RWPE2 (cell line): ENCODE measurements at regions not wholly inside any gene's neighbourhood (a gene's known extent, or its start where the extent isn't known, plus 50 kb on each side); places are given as distances from the start of the nearest gene placed in this dataset.

Experiments
- ATAC-seq: fragments of 200-7000 bp; cut with Tn5 transposase; 3 replicates; pipeline ENCODE4 v1.9.1; 2021; ENCODE audit warnings: low read depth
- DNase-seq: peaks from one replicate; pipeline ENCODE4 v3.0.0-alpha.2; 2020; ENCODE audit warnings: low spot score
- H3K27ac ChIP-seq: fragments of 450-650 bp; 2 replicates; pipeline ENCODE4 v1.5.1; 2017; ENCODE audit warnings: mild to moderate bottlenecking; ENCODE audit not compliant: poor library complexity, severe bottlenecking
- H3K27me3 ChIP-seq: fragments of 250-450 bp; sonication (Bioruptor Pico); 2 replicates; pipeline ENCODE4 v1.5.1; 2021; ENCODE audit warnings: mild to moderate bottlenecking, moderate library complexity; ENCODE audit not compliant: insufficient read depth, poor library complexity, severe bottlenecking
- H3K36me3 ChIP-seq: fragments of 250-450 bp; sonication (Bioruptor Pico); 2 replicates; pipeline ENCODE4 v1.5.1; 2020; ENCODE audit warnings: low read depth, mild to moderate bottlenecking, moderate library complexity
- H3K4me1 ChIP-seq: fragments of 250-450 bp; sonication (Bioruptor Pico); 2 replicates; pipeline ENCODE4 v1.5.1; 2021; ENCODE audit warnings: mild to moderate bottlenecking, moderate library complexity; ENCODE audit not compliant: insufficient read depth, poor library complexity, severe bottlenecking
- H3K4me3 ChIP-seq: fragments of 250-450 bp; sonication (Bioruptor Pico); 2 replicates; pipeline ENCODE4 v1.5.1; 2021; ENCODE audit warnings: mild to moderate bottlenecking, moderate library complexity; ENCODE audit not compliant: severe bottlenecking
- H3K9me3 ChIP-seq: fragments of 250-450 bp; sonication (Bioruptor Pico); 2 replicates; pipeline ENCODE4 v1.5.1; 2021; ENCODE audit warnings: mild to moderate bottlenecking, moderate library complexity; ENCODE audit not compliant: severe bottlenecking
- TF ChIP-seq, protein P1 (sequence below): fragments of 450-650 bp; IDR thresholded peaks from one replicate; pipeline ENCODE4 v1.5.1; 2017; ENCODE audit warnings: mild to moderate bottlenecking, moderate library complexity; ENCODE audit not compliant: poor library complexity, severe bottlenecking

GRCh38 chr6:134866563-134866962, 83.3 kb downstream of the ALDH8A1 start:
- Histone ChIP-seq H3K9me3 (no peaks in the 10 kb centered on the region), H3K27me3 (no peaks in the 10 kb centered on the region), H3K27ac (no peak overlapping the region), H3K4me3 (no peak overlapping the region), H3K4me1 (peaks cover 9% of the 10 kb centered on the region), H3K36me3 (no peaks in the 10 kb centered on the region)
- DNase-seq (no peak), ATAC-seq (no peak)
- TF ChIP-seq, protein P1, sequence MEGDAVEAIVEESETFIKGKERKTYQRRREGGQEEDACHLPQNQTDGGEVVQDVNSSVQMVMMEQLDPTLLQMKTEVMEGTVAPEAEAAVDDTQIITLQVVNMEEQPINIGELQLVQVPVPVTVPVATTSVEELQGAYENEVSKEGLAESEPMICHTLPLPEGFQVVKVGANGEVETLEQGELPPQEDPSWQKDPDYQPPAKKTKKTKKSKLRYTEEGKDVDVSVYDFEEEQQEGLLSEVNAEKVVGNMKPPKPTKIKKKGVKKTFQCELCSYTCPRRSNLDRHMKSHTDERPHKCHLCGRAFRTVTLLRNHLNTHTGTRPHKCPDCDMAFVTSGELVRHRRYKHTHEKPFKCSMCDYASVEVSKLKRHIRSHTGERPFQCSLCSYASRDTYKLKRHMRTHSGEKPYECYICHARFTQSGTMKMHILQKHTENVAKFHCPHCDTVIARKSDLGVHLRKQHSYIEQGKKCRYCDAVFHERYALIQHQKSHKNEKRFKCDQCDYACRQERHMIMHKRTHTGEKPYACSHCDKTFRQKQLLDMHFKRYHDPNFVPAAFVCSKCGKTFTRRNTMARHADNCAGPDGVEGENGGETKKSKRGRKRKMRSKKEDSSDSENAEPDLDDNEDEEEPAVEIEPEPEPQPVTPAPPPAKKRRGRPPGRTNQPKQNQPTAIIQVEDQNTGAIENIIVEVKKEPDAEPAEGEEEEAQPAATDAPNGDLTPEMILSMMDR = no peak

GRCh38 chr6:134864558-134864957, 85.3 kb downstream of the ALDH8A1 start:
- Histone ChIP-seq H3K4me3 (no peak overlapping the region), H3K4me1 (no peaks in the 10 kb centered on the region), H3K27me3 (no peaks in the 10 kb centered on the region), H3K9me3 (no peaks in the 10 kb centered on the region), H3K36me3 (no peaks in the 10 kb centered on the region), H3K27ac (no peak overlapping the region)
- DNase-seq (no peak), ATAC-seq (no peak)
- TF ChIP-seq, protein P1 = no peak

GRCh38 chr6:134863763-134864510, 86.0 kb downstream of the ALDH8A1 start:
- H3K4me1 ChIP-seq = no peaks in the 10 kb centered on the region
- H3K27ac ChIP-seq = no peak overlapping the region
- H3K4me3 ChIP-seq = no peak overlapping the region
- no peaks in the 10 kb centered on the region for H3K36me3 ChIP-seq
- TF ChIP-seq, protein P1 = no peak
- no peaks in the 10 kb centered on the region for H3K9me3 ChIP-seq
- no peak for DNase-seq
- H3K27me3 ChIP-seq = no peaks in the 10 kb centered on the region
- no peak for ATAC-seq

DNA sequence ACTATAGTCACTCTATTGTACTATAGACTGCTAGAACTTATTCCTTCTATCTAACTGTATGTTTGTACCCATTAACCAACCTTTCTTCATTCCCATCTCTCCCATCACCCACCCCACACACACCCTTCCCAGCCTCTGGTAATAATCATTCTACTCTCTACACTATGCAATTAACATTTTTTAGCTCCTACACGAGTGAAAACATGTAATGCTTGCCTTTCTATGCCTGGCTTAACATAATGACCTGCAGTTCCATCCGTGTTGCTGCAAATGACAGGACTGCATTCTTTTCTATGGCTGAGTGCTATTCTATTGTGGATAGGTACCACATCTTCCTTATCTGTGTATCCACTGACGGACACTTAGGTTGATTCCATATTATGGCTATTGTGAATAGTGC, 95.5 kb downstream of the ALDH8A1 start:
- Histone ChIP-seq H3K27ac (no peak overlapping the region), H3K9me3 (no peaks in the 10 kb centered on the region), H3K4me3 (no peak overlapping the region), H3K4me1 (no peaks in the 10 kb centered on the region), H3K27me3 (no peaks in the 10 kb centered on the region), H3K36me3 (no peaks in the 10 kb centered on the region)
- no peak for ATAC-seq
- TF ChIP-seq, protein P1 = no peak
- no peak for DNase-seq
